ENCODE measurements at regions not wholly inside any gene's neighbourhood (a gene's known extent, or its start where the extent isn't known, plus 50 kb on each side); places are given as distances from the start of the nearest gene placed in this dataset.

GRCh38 chr2:64298161-64298560, 153.9 kb upstream of the PELI1 start:
- TF ChIP-seq, protein P1, sequence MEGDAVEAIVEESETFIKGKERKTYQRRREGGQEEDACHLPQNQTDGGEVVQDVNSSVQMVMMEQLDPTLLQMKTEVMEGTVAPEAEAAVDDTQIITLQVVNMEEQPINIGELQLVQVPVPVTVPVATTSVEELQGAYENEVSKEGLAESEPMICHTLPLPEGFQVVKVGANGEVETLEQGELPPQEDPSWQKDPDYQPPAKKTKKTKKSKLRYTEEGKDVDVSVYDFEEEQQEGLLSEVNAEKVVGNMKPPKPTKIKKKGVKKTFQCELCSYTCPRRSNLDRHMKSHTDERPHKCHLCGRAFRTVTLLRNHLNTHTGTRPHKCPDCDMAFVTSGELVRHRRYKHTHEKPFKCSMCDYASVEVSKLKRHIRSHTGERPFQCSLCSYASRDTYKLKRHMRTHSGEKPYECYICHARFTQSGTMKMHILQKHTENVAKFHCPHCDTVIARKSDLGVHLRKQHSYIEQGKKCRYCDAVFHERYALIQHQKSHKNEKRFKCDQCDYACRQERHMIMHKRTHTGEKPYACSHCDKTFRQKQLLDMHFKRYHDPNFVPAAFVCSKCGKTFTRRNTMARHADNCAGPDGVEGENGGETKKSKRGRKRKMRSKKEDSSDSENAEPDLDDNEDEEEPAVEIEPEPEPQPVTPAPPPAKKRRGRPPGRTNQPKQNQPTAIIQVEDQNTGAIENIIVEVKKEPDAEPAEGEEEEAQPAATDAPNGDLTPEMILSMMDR (IDR thresholded peaks at IDR 0.05; ENCODE audit: low read depth, low read length), result peak; percentile 22; the same call in 1 of the 2 replicates
- no peak for TF ChIP-seq EZH2phosphoT487 (IDR thresholded peaks at IDR 0.05; ENCODE audit: low read depth)

Measured in OCI-LY3 (cell line).